HL-60 (cell line): ENCODE measurements at regions not wholly inside any gene's neighbourhood (a gene's known extent, or its start where the extent isn't known, plus 50 kb on each side); places are given as distances from the start of the nearest gene placed in this dataset.

ENCODE experiments used
- DNase-seq, 2 experiments: peaks; one replicate each; pipeline ENCODE4 v3.0.0-alpha.2; 2010 to 2020; ENCODE audit warnings: low read depth in 1 of 2, low spot score in 1 of 2
- H3K27ac ChIP-seq: fragments of 250-450 bp; sonication (Bioruptor Pico); replicated peaks from 2 replicates; pipeline ENCODE4 v1.5.1; 2020; ENCODE audit warnings: mild to moderate bottlenecking, moderate library complexity
- H3K27me3 ChIP-seq: fragments of 250-450 bp; sonication (Bioruptor Pico); 2 replicates; pipeline ENCODE4 v1.5.1; 2021; ENCODE audit warnings: mild to moderate bottlenecking, moderate library complexity; ENCODE audit not compliant: insufficient read depth, poor library complexity, severe bottlenecking
- H3K4me3 ChIP-seq: replicated peaks from 2 replicates; pipeline ENCODE4 v1.5.1; 2011; ENCODE audit warnings: mild to moderate bottlenecking, control low read depth, low read length; ENCODE audit not compliant: insufficient read depth
- CTCF ChIP-seq: IDR thresholded peaks from one replicate; pipeline ENCODE4 v1.5.1; 2011; ENCODE audit warnings: low read length, control low read depth, inconsistent platforms; ENCODE audit not compliant: insufficient read depth
- GABPA ChIP-seq: IDR thresholded peaks from 2 replicates; pipeline ENCODE4 v1.6.1; 2012; ENCODE audit warnings: low read depth
- POLR2AphosphoS5 ChIP-seq: IDR thresholded peaks from 2 replicates; pipeline ENCODE4 v1.6.1; 2012; ENCODE audit warnings: low read depth
- REST ChIP-seq: IDR thresholded peaks from 2 replicates; pipeline ENCODE4 v1.6.1; 2012; ENCODE audit warnings: low read depth; ENCODE audit not compliant: insufficient replicate concordance
- SPI1 ChIP-seq: IDR thresholded peaks from 2 replicates; pipeline ENCODE4 v1.6.1; 2012; ENCODE audit warnings: low read depth, mild to moderate bottlenecking, borderline replicate concordance

- H3K27ac ChIP-seq, result no peak overlapping the region
- DNase-seq, result no peak
- TF ChIP-seq SPI1, result no peak
- H3K27me3 ChIP-seq, result no peaks in the 10 kb centered on the region
- H3K4me3 ChIP-seq, result no peak overlapping the region
Observed at GRCh38 chr2:67564626-67565025, 167.5 kb downstream of the ETAA1 start.

GRCh38 chr2:67565262-67565661 lies 168.1 kb downstream of the ETAA1 start:
- no peak overlapping the region for H3K4me3 ChIP-seq
- no peak for DNase-seq
- H3K27me3 ChIP-seq, result no peaks in the 10 kb centered on the region
- no peak for TF ChIP-seq SPI1
- no peak for TF ChIP-seq REST
- TF ChIP-seq POLR2AphosphoS5, result no peak
- no peak for TF ChIP-seq GABPA
- no peak for TF ChIP-seq CTCF
- H3K27ac ChIP-seq, result no peak overlapping the region

GRCh38 chr2:67565761-67566160 lies 168.6 kb downstream of the ETAA1 start:
- Histone ChIP-seq H3K27me3 (no peaks in the 10 kb centered on the region), H3K27ac (no peak overlapping the region), H3K4me3 (no peak overlapping the region)
- DNase-seq, result no peak
- TF ChIP-seq SPI1 (no peak), GABPA (no peak), REST (no peak), POLR2AphosphoS5 (no peak), CTCF (no peak)

- Histone ChIP-seq H3K27me3 (no peaks in the 10 kb centered on the region), H3K27ac (no peak overlapping the region), H3K4me3 (no peak overlapping the region)
- no peak for DNase-seq
- TF ChIP-seq REST (no peak), SPI1 (no peak), POLR2AphosphoS5 (no peak), CTCF (no peak), GABPA (no peak)
Observed at GRCh38 chr2:67566285-67566684, 169.2 kb downstream of the ETAA1 start.
